H9 (cell line): ENCODE measurements at regions not wholly inside any gene's neighbourhood (a gene's known extent, or its start where the extent isn't known, plus 50 kb on each side); places are given as distances from the start of the nearest gene placed in this dataset.
A peak's percentile ranks its signal among the peaks of the same experiment; 100 is the strongest.

Experiments used
- DNase-seq: peaks from one replicate; pipeline ENCODE4 v3.0.0-alpha.2; 2017
- H2AFZ ChIP-seq: one replicate; pipeline ENCODE4 v1.6.1; 2013; ENCODE audit warnings: mild to moderate bottlenecking, low read length, control low read depth, moderate library complexity
- H2AK5ac ChIP-seq: 2 replicates; pipeline ENCODE4 v1.6.1; 2013; ENCODE audit warnings: low read length, control low read depth, mixed read lengths; ENCODE audit not compliant: insufficient read length
- H2BK120ac ChIP-seq: one replicate; pipeline ENCODE4 v1.6.1; 2013; ENCODE audit warnings: low read depth, mild to moderate bottlenecking, low read length, control low read depth, inconsistent platforms; ENCODE audit not compliant: poor library complexity, severe bottlenecking
- H2BK12ac ChIP-seq: 2 replicates; pipeline ENCODE4 v1.6.1; 2013; ENCODE audit warnings: low read length, control low read depth, mixed read lengths, low read depth; ENCODE audit not compliant: insufficient read length
- H2BK15ac ChIP-seq: 2 replicates; pipeline ENCODE4 v1.6.1; 2013; ENCODE audit warnings: low read depth, low read length, control low read depth
- H2BK20ac ChIP-seq: one replicate; pipeline ENCODE4 v1.6.1; 2013; ENCODE audit warnings: low read depth, mild to moderate bottlenecking, low read length, control low read depth, inconsistent platforms; ENCODE audit not compliant: poor library complexity, severe bottlenecking
- H2BK5ac ChIP-seq: 2 replicates; pipeline ENCODE4 v1.6.1; 2013; ENCODE audit warnings: low read length, control low read depth, mixed read lengths; ENCODE audit not compliant: insufficient read length
- H3K14ac ChIP-seq: 2 replicates; pipeline ENCODE4 v1.6.1; 2013; ENCODE audit warnings: low read length, control low read depth; ENCODE audit not compliant: insufficient read depth
- H3K18ac ChIP-seq: 2 replicates; pipeline ENCODE4 v1.6.1; 2013; ENCODE audit warnings: low read depth, mild to moderate bottlenecking, mixed read lengths, low read length, control low read depth; ENCODE audit not compliant: insufficient read length
- H3K23ac ChIP-seq: 2 replicates; pipeline ENCODE4 v1.6.1; 2013; ENCODE audit warnings: low read length, control low read depth, mixed read lengths, low read depth; ENCODE audit not compliant: insufficient read length
- H3K23me2 ChIP-seq: 2 replicates; pipeline ENCODE4 v1.6.1; 2013; ENCODE audit warnings: low read depth, mild to moderate bottlenecking, mixed read lengths, low read length, control low read depth; ENCODE audit not compliant: insufficient read length, poor library complexity, severe bottlenecking
- H3K27ac ChIP-seq: 2 replicates; pipeline ENCODE4 v1.5.1; 2013; ENCODE audit warnings: low read length, control low read depth, mixed read lengths, low read depth; ENCODE audit not compliant: insufficient read length
- H3K27me3 ChIP-seq: 2 replicates; pipeline ENCODE4 v1.6.1; 2013; ENCODE audit warnings: low read length, control low read depth, inconsistent platforms; ENCODE audit not compliant: insufficient read depth
- H3K4ac ChIP-seq: 2 replicates; pipeline ENCODE4 v1.6.1; 2013; ENCODE audit warnings: low read depth, mild to moderate bottlenecking, control low read depth, inconsistent platforms, low read length, moderate library complexity
- H3K4me1 ChIP-seq: 2 replicates; pipeline ENCODE4 v1.6.1; 2013; ENCODE audit warnings: low read length, control low read depth, inconsistent platforms; ENCODE audit not compliant: insufficient read depth
- H3K4me2 ChIP-seq: 2 replicates; pipeline ENCODE4 v1.6.1; 2013; ENCODE audit warnings: low read length, control low read depth, mixed read lengths; ENCODE audit not compliant: insufficient read length, insufficient read depth
- H3K56ac ChIP-seq: 2 replicates; pipeline ENCODE4 v1.6.1; 2013; ENCODE audit warnings: low read depth, mild to moderate bottlenecking, mixed read lengths, low read length, control low read depth; ENCODE audit not compliant: insufficient read length
- H3K79me1 ChIP-seq: 2 replicates; pipeline ENCODE4 v1.6.1; 2013; ENCODE audit warnings: low read depth, mild to moderate bottlenecking, moderate library complexity, low read length, control low read depth, inconsistent platforms; ENCODE audit not compliant: insufficient read depth, poor library complexity, severe bottlenecking
- H3K79me2 ChIP-seq: 2 replicates; pipeline ENCODE4 v1.6.1; 2013; ENCODE audit warnings: low read length, control low read depth, inconsistent platforms; ENCODE audit not compliant: insufficient read depth
- H3K9ac ChIP-seq: 2 replicates; pipeline ENCODE4 v1.6.1; 2013; ENCODE audit warnings: low read length, control low read depth, mixed read lengths; ENCODE audit not compliant: insufficient read length; ENCODE audit errors: extremely low read depth
- H3K9me3 ChIP-seq: one replicate; pipeline ENCODE4 v1.6.1; 2013; ENCODE audit warnings: low read depth, low read length, inconsistent platforms; ENCODE audit not compliant: control insufficient read depth
- H3T11ph ChIP-seq: one replicate; pipeline ENCODE4 v1.6.1; 2013; ENCODE audit warnings: mild to moderate bottlenecking, low read length, control low read depth, inconsistent platforms
- H4K20me1 ChIP-seq: one replicate; pipeline ENCODE4 v1.6.1; 2013; ENCODE audit not compliant: control insufficient read depth, insufficient read length, insufficient read depth
- H4K5ac ChIP-seq: 2 replicates; pipeline ENCODE4 v1.6.1; 2013; ENCODE audit warnings: low read depth, mild to moderate bottlenecking, mixed read lengths, low read length, control low read depth; ENCODE audit not compliant: insufficient read length
- H4K8ac ChIP-seq: replicated peaks from 2 replicates; pipeline ENCODE4 v1.6.1; 2013; ENCODE audit warnings: low read length, control low read depth, mixed read lengths, low read depth; ENCODE audit not compliant: insufficient read length
- H4K91ac ChIP-seq: 2 replicates; pipeline ENCODE4 v1.6.1; 2013; ENCODE audit warnings: low read depth, mild to moderate bottlenecking, moderate library complexity, mixed read lengths, low read length, control low read depth; ENCODE audit not compliant: insufficient read length
- H3K27ac Mint-ChIP-seq, 3 experiments: 2 replicates in 2 of 3; 3 replicates in 1 of 3; pipeline ENCODE4 v1.8.0; 2020 to 2021; ENCODE audit warnings: mixed read lengths in 3 of 3, mild to moderate bottlenecking in 1 of 3, moderate library complexity in 1 of 3
- H3K27me3 Mint-ChIP-seq: 2 replicates; pipeline ENCODE4 v1.8.0; 2021; ENCODE audit warnings: low read depth, mild to moderate bottlenecking, moderate library complexity, mixed read lengths
- H3K36me3 Mint-ChIP-seq, 3 experiments: 2 replicates in 2 of 3; 3 replicates in 1 of 3; pipeline ENCODE4 v1.8.0; 2020 to 2021; ENCODE audit warnings: low read depth in 3 of 3, mixed read lengths in 3 of 3; ENCODE audit not compliant: insufficient read depth in 1 of 3
- H3K4me1 Mint-ChIP-seq, 2 experiments: 2 replicates each; pipeline ENCODE4 v1.8.0; 2020; ENCODE audit warnings: mixed read lengths in 2 of 2
- H3K4me3 Mint-ChIP-seq, 2 experiments: 2 replicates in 1 of 2; 3 replicates in 1 of 2; pipeline ENCODE4 v1.8.0; 2020 to 2021; ENCODE audit warnings: mild to moderate bottlenecking in 2 of 2, mixed read lengths in 2 of 2, moderate library complexity in 1 of 2
- H3K9me3 Mint-ChIP-seq, 2 experiments: 2 replicates in 1 of 2; 3 replicates in 1 of 2; pipeline ENCODE4 v1.8.0; 2020; ENCODE audit warnings: mild to moderate bottlenecking in 2 of 2, mixed read lengths in 2 of 2, moderate library complexity in 1 of 2
- WGBS: extraction: QIAGEN DNeasy Blood & Tissue Kit; methylation state at CpG from one replicate; pipeline ENCODE4 v1.1.7; 2013; ENCODE audit warnings: missing lambda C conversion rate, low lambda C conversion rate, mixed read lengths; ENCODE audit not compliant: insufficient read length; ENCODE audit errors: extremely low coverage; 5-methylcytosine and 5-hydroxymethylcytosine counted together
- TF ChIP-seq, protein P1 (sequence below): fragments of 200-600 bp; sonication (generic); conservative IDR thresholded peaks from 3 replicates; pipeline ENCODE4 v1.8.0; 2021; ENCODE audit warnings: antibody characterized with exemption, mild to moderate bottlenecking

- no peak overlapping the region for H3K4me2 ChIP-seq
- no peak overlapping the region for H3K27ac ChIP-seq
- TF ChIP-seq, protein P1, sequence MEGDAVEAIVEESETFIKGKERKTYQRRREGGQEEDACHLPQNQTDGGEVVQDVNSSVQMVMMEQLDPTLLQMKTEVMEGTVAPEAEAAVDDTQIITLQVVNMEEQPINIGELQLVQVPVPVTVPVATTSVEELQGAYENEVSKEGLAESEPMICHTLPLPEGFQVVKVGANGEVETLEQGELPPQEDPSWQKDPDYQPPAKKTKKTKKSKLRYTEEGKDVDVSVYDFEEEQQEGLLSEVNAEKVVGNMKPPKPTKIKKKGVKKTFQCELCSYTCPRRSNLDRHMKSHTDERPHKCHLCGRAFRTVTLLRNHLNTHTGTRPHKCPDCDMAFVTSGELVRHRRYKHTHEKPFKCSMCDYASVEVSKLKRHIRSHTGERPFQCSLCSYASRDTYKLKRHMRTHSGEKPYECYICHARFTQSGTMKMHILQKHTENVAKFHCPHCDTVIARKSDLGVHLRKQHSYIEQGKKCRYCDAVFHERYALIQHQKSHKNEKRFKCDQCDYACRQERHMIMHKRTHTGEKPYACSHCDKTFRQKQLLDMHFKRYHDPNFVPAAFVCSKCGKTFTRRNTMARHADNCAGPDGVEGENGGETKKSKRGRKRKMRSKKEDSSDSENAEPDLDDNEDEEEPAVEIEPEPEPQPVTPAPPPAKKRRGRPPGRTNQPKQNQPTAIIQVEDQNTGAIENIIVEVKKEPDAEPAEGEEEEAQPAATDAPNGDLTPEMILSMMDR, result peak; percentile 62
- H2BK20ac ChIP-seq, result no peak overlapping the region
- no peak overlapping the region for H3K9ac ChIP-seq
- no peaks in the 10 kb centered on the region for H3K79me2 ChIP-seq
- H2BK5ac ChIP-seq, result no peak overlapping the region
- H3K4ac ChIP-seq, result no peak overlapping the region
- no peak overlapping the region for H3K14ac ChIP-seq
- H2BK12ac ChIP-seq, result no peak overlapping the region
- H2BK15ac ChIP-seq, result no peak overlapping the region
- no peaks in the 10 kb centered on the region for H3K9me3 ChIP-seq
- H2BK120ac ChIP-seq, result no peak overlapping the region
- H3K23me2 ChIP-seq, result no peaks in the 10 kb centered on the region
- H3K18ac ChIP-seq, result no peak overlapping the region
- Mint-ChIP-seq H3K36me3 (peaks cover 6 to 17% (median 13%) of the 10 kb centered on the region in 3 experiments; a peak in 5 of 7 replicates), H3K9me3 (peaks cover 0 to 5% of the 10 kb centered on the region in 2 experiments; a peak in 2 of 5 replicates), H3K27me3 (no peaks in the 10 kb centered on the region), H3K4me3 (no peak overlapping the region), H3K27ac (no peak overlapping the region), H3K4me1 (peaks cover 18 to 21% of the 10 kb centered on the region in 2 experiments)
- no peak overlapping the region for H3T11ph ChIP-seq
- no peak overlapping the region for H3K23ac ChIP-seq
- H2AFZ ChIP-seq, result no peak overlapping the region
- H3K56ac ChIP-seq, result no peak overlapping the region
- H4K91ac ChIP-seq, result no peak overlapping the region
- H3K79me1 ChIP-seq, result no peaks in the 10 kb centered on the region
- no CpG with 5 or more reads among the region's 4 CpGs for WGBS
- no peak overlapping the region for H4K8ac ChIP-seq
- no peaks in the 10 kb centered on the region for H3K27me3 ChIP-seq
- no peak overlapping the region for H2AK5ac ChIP-seq
- DNase-seq, result no peak
- H4K20me1 ChIP-seq, result no peaks in the 10 kb centered on the region
- H4K5ac ChIP-seq, result no peak overlapping the region
- H3K4me1 ChIP-seq, result no peaks in the 10 kb centered on the region
Measured at GRCh38 chr21:17931080-17931479, 111.9 kb upstream of the C21orf91 start.
